HepG2 (cell line): ENCODE measurements at regions not wholly inside any gene's neighbourhood (a gene's known extent, or its start where the extent isn't known, plus 50 kb on each side); places are given as distances from the start of the nearest gene placed in this dataset.

Experiments
- ATAC-seq: fragments of 200-7000 bp; cut with Tn5 transposase; 3 replicates; pipeline ENCODE4 v1.9.1; 2020; ENCODE audit warnings: mild to moderate bottlenecking, moderate library complexity
- BruUV-seq: library from RNA; stranded (reverse); fragments of 400-500 nt; replicated peaks from 2 replicates; lab custom pipeline; 2021; lab: Mats Ljungman, UMichigan
- CTCF ChIA-PET: fragments of 300-600 bp; formaldehyde crosslinking; extraction: SDS; loops from one replicate; lab custom pipeline; 2021; ENCODE audit warnings: low total read pairs, inconsistent platforms, low intra/inter-chr PET ratio; lab: Yijun Ruan, JAX
- POLR2A ChIA-PET: fragments of 350-600 bp; sonication (Branson Sonifier 250); formaldehyde crosslinking; loops from one replicate; lab custom pipeline; 2020; ENCODE audit warnings: antibody characterized with exemption, inconsistent platforms; lab: Yijun Ruan, JAX
- DNase-seq: peaks from one replicate; pipeline ENCODE4 v3.0.0-alpha.2; 2015; ENCODE audit warnings: low spot score
- FAIRE-seq: peaks from 3 replicates; lab custom pipeline; 2011; peaks lifted over from hg19 to GRCh38; lab: Jason Lieb, UNC
- H2AFZ ChIP-seq: one replicate; pipeline ENCODE4 v1.6.1; 2011; ENCODE audit warnings: low read length, inconsistent platforms
- H3K27ac ChIP-seq: fragments of 300-600 bp; 3 replicates; pipeline ENCODE4 v1.8.0; 2011; ENCODE audit warnings: mixed run types, mild to moderate bottlenecking, mixed read lengths, low read length, inconsistent platforms; ENCODE audit not compliant: insufficient read depth; ENCODE audit errors: extremely low read length
- H3K27me3 ChIP-seq, 2 experiments: fragments of 200-600 bp in 1 of 2; 2 replicates in 1 of 2; 3 replicates in 1 of 2; pipeline versions ENCODE4 v1.6.0 to v1.8.0; 2011; ENCODE audit warnings: low read length in 2 of 2, mild to moderate bottlenecking in 2 of 2, moderate library complexity in 2 of 2, inconsistent platforms in 1 of 2; ENCODE audit not compliant: insufficient read depth in 2 of 2, control insufficient read depth in 1 of 2
- H3K36me3 ChIP-seq, 2 experiments: fragments of 200-600 bp in 1 of 2; replicated peaks in 1 of 2; 2 replicates in 1 of 2; 3 replicates in 1 of 2; pipeline versions ENCODE4 v1.5.1 to v1.8.0; 2011; ENCODE audit warnings: low read length in 2 of 2, inconsistent platforms in 1 of 2; ENCODE audit not compliant: insufficient read depth in 2 of 2, control insufficient read depth in 1 of 2
- H3K4me1 ChIP-seq: 2 replicates; pipeline ENCODE4 v1.5.1; 2012; ENCODE audit warnings: low read length, inconsistent platforms; ENCODE audit not compliant: insufficient read depth
- H3K4me2 ChIP-seq: 2 replicates; pipeline ENCODE4 v1.6.0; 2011; ENCODE audit warnings: low read depth, low read length, inconsistent platforms
- H3K4me3 ChIP-seq, 3 experiments: fragments of 200-600 bp in 1 of 3; sonication (generic), shearing (Covaris generic) in 1 of 3; replicated peaks in 1 of 3; 2 replicates each; pipeline ENCODE4 v1.5.1; 2011 to 2016; ENCODE audit warnings: low read length in 3 of 3, inconsistent platforms in 2 of 3, low read depth in 2 of 3, mild to moderate bottlenecking in 2 of 3, control low read depth in 1 of 3, mixed read lengths in 1 of 3; ENCODE audit not compliant: insufficient read depth in 1 of 3
- H3K79me2 ChIP-seq: one replicate; pipeline ENCODE4 v1.6.1; 2011; ENCODE audit warnings: low read length, inconsistent platforms; ENCODE audit not compliant: insufficient read depth
- H3K9ac ChIP-seq: 2 replicates; pipeline ENCODE4 v1.6.0; 2011; ENCODE audit warnings: mild to moderate bottlenecking, low read depth, low read length, inconsistent platforms; ENCODE audit not compliant: insufficient read depth
- H3K9me3 ChIP-seq: 2 replicates; pipeline ENCODE4 v1.5.1; 2012; ENCODE audit warnings: mild to moderate bottlenecking, low read length
- H4K20me1 ChIP-seq: 2 replicates; pipeline ENCODE4 v1.6.0; 2011; ENCODE audit warnings: inconsistent platforms, mild to moderate bottlenecking, low read length, moderate library complexity; ENCODE audit not compliant: insufficient read depth
- GABPA ChIP-seq, 2 experiments: IDR thresholded peaks; 2 replicates each; pipeline ENCODE4 v1.6.1; 2011 to 2016; ENCODE audit warnings: low read depth in 2 of 2, low read length in 1 of 2, missing biosample characterization in 1 of 2, missing genetic modification characterization in 1 of 2
- GABPB1 ChIP-seq: IDR thresholded peaks from 2 replicates; pipeline ENCODE4 v1.6.1; 2016; ENCODE audit warnings: mild to moderate bottlenecking, missing genetic modification reagents, moderate library complexity, missing compliant biosample characterization
- HNRNPH1 ChIP-seq: fragments of 200-400 bp; formaldehyde crosslinking; optimal IDR thresholded peaks from 2 replicates; pipeline ENCODE3; 2017; ENCODE audit warnings: mild to moderate bottlenecking, low read depth, low read length
- SMC3 ChIP-seq: IDR thresholded peaks from 2 replicates; pipeline ENCODE4 v1.6.1; 2011; ENCODE audit warnings: low read length, improper control_type of control experiment
- SOX13 ChIP-seq, 3 experiments: fragments of 450-650 bp in 1 of 3; sonication (generic) in 1 of 3; formaldehyde crosslinking in 1 of 3; IDR thresholded peaks in 2 of 3; conservative IDR thresholded peaks in 1 of 3; 2 replicates each; pipeline versions ENCODE4 v1.5.0 to v1.6.1; 2016 to 2020; ENCODE audit warnings: antibody characterized with exemption in 1 of 3, mild to moderate bottlenecking in 1 of 3, missing compliant biosample characterization in 1 of 3, missing genetic modification reagents in 1 of 3, moderate library complexity in 1 of 3
- SRF ChIP-seq: IDR thresholded peaks from 2 replicates; pipeline ENCODE4 v1.6.1; 2011; ENCODE audit warnings: mild to moderate bottlenecking, low read depth, low read length, moderate library complexity
- STAG1 ChIP-seq: sonication (generic); formaldehyde crosslinking; IDR thresholded peaks from 2 replicates; pipeline ENCODE4 v1.4.0; 2020; ENCODE audit warnings: missing genetic modification reagents
- ZNF136 ChIP-seq: sonication (generic); formaldehyde crosslinking; IDR thresholded peaks from 2 replicates; pipeline ENCODE4 v1.8.1; 2022; ENCODE audit warnings: low read depth, mild to moderate bottlenecking, moderate library complexity, missing genetic modification reagents
- ZNF333 ChIP-seq: sonication (generic); formaldehyde crosslinking; IDR thresholded peaks from 2 replicates; pipeline ENCODE4 v1.4.0; 2020; ENCODE audit warnings: mild to moderate bottlenecking, missing genetic modification reagents, borderline replicate concordance
- WGBS: methylation state at CpG from one replicate; pipeline ENCODE4 v1.1.6; 2017; ENCODE audit warnings: low lambda C conversion rate; 5-methylcytosine and 5-hydroxymethylcytosine counted together
- in situ Hi-C: cut with HindIII; loops from 2 replicates; pipeline ENCODE4 v1.10.0; 2017; ENCODE audit warnings: low pct_unique_long_range_greater_than_20kb; ENCODE audit not compliant: extremely low pct_ligation_motif_present
- intact Hi-C: fragments of 100-400 bp; cut with micrococcal nuclease; formaldehyde crosslinking; loops from one replicate; pipeline ENCODE4 v1.10.0; 2022; ENCODE audit not compliant: unreplicated experiment
- TF ChIP-seq, protein P1 (sequence below): sonication (generic); formaldehyde crosslinking; IDR thresholded peaks from 2 replicates; pipeline ENCODE4 v1.5.0; 2020; ENCODE audit warnings: mild to moderate bottlenecking, missing genetic modification reagents, moderate library complexity

DNA sequence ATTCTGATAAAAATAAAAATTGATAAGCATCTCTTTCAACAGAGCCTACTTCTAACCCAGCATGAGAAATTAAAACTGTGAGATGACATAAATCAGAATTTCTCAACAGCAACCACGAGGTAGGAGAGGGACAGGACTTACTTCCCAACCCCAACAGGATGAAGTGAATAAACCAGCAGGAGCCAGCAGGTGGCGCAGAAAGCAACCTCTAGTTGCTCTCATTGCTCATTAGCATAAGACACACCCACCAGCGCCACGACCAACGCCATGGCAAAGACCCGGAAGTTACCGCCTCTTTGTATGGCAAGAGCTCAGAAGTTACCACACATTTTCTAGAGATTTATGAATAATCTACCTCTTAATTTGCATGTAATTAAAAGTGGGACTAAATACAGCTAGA is 189.4 kb upstream of the CDH8 start:
- no TSS peak for BruUV-seq
- H3K27me3 ChIP-seq: no peaks in the 10 kb centered on the region
- no peak overlapping the region for H2AFZ ChIP-seq
- H3K4me3 ChIP-seq: no peak overlapping the region
- no peaks in the 10 kb centered on the region for H4K20me1 ChIP-seq
- peak overlapping the region; percentile 13; the same call in 1 of the 2 replicates for H3K4me2 ChIP-seq
- peak; percentile 69 for FAIRE-seq
- H3K9me3 ChIP-seq: no peaks in the 10 kb centered on the region
- in situ Hi-C loops: loop anchor here (10.0 kb wide), 1 partner anchor 1069 kb away; no protein-coding TSS in a partner anchor
- ATAC-seq: peak; percentile 97
- CTCF ChIA-PET: interaction anchor here (1.4 kb wide), 1 partner anchor 1064 kb away, joined by 16 read pairs; no protein-coding TSS in a partner anchor
- no peak overlapping the region for H3K27ac ChIP-seq
- intact Hi-C loops: loop anchor here (1.0 to 2.0 kb wide), 2 partner anchors 645 to 1065 kb away; no protein-coding TSS in a partner anchor
- DNase-seq: peak; percentile 76
- no peak for TF ChIP-seq HNRNPH1
- TF ChIP-seq GABPB1: peak; percentile 29; the same call in 1 of the 2 replicates
- TF ChIP-seq STAG1: peak; percentile 28
- 0 out of 2 replicates have a peak, but pooled peaks have one; percentile 17 for TF ChIP-seq SRF
- peak; percentile 43 for TF ChIP-seq SMC3
- TF ChIP-seq ZNF333 (CRISPR knock-in tag): no peak
- TF ChIP-seq GABPA (IDR thresholded peaks at IDR 0.05; ENCODE audit: low read depth, low read length): no peak
- TF ChIP-seq GABPA (CRISPR knock-in tag; IDR thresholded peaks at IDR 0.05; ENCODE audit: low read depth): peak; percentile 43; the same call in 1 of the 2 replicates
- no peak for TF ChIP-seq SOX13 (IDR thresholded peaks at IDR 0.05)
- TF ChIP-seq SOX13 (CRISPR knock-in tag; conservative IDR thresholded peaks at IDR 0.05 in 1 of 2, IDR thresholded peaks at IDR 0.05 in 1 of 2): no peak
- no peak for TF ChIP-seq ZNF136 (CRISPR knock-in tag)
- TF ChIP-seq, protein P1, sequence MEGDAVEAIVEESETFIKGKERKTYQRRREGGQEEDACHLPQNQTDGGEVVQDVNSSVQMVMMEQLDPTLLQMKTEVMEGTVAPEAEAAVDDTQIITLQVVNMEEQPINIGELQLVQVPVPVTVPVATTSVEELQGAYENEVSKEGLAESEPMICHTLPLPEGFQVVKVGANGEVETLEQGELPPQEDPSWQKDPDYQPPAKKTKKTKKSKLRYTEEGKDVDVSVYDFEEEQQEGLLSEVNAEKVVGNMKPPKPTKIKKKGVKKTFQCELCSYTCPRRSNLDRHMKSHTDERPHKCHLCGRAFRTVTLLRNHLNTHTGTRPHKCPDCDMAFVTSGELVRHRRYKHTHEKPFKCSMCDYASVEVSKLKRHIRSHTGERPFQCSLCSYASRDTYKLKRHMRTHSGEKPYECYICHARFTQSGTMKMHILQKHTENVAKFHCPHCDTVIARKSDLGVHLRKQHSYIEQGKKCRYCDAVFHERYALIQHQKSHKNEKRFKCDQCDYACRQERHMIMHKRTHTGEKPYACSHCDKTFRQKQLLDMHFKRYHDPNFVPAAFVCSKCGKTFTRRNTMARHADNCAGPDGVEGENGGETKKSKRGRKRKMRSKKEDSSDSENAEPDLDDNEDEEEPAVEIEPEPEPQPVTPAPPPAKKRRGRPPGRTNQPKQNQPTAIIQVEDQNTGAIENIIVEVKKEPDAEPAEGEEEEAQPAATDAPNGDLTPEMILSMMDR (CRISPR knock-in tag): peak; percentile 57
- TF ChIP-seq, all 625 proteins: peak for 6
- Histone ChIP-seq H3K9ac (no peak overlapping the region), H3K4me1 (no peaks in the 10 kb centered on the region), H3K36me3 (no peaks in the 10 kb centered on the region), H3K79me2 (no peaks in the 10 kb centered on the region)
- POLR2A ChIA-PET: no interaction called here
- 0% methylated on average over 7 of the region's 7 CpGs for WGBS
